Lung (tissue), 11 donors: ENCODE measurements at regions not wholly inside any gene's neighbourhood (a gene's known extent, or its start where the extent isn't known, plus 50 kb on each side); places are given as distances from the start of the nearest gene placed in this dataset.

ENCODE experiments used
- ATAC-seq: fragments of 200-7000 bp; cut with Tn5 transposase; one replicate; pipeline ENCODE4 v1.9.1; 2020; ENCODE audit warnings: moderate number of reproducible peaks; ENCODE audit not compliant: insufficient read depth, low FRiP score
- DNase-seq, 3 donors: peaks; one replicate each; pipeline ENCODE4 v3.0.0-alpha.2; 2013 to 2017
- H3K27ac ChIP-seq, 2 donors: one replicate each; pipeline ENCODE4 v1.5.1; 2013; ENCODE audit warnings: mild to moderate bottlenecking in 2 of 2, moderate library complexity in 2 of 2, control low read depth in 1 of 2, inconsistent platforms in 1 of 2, low read depth in 1 of 2, low read length in 1 of 2
- H3K27me3 ChIP-seq, 3 donors: one replicate each; pipeline ENCODE4 v1.5.1; 2013; ENCODE audit warnings: low read length in 2 of 3; ENCODE audit not compliant: control insufficient read depth in 3 of 3, insufficient read depth in 3 of 3
- H3K36me3 ChIP-seq, 4 donors: one replicate each; pipeline ENCODE4 v1.5.1; 2013; ENCODE audit warnings: low read length in 4 of 4, mild to moderate bottlenecking in 1 of 4, moderate library complexity in 1 of 4; ENCODE audit not compliant: control insufficient read depth in 4 of 4, insufficient read depth in 4 of 4
- H3K4me1 ChIP-seq, 5 donors: one replicate each; pipeline ENCODE4 v1.5.1; 2013; ENCODE audit warnings: low read length in 5 of 5, mild to moderate bottlenecking in 2 of 5, moderate library complexity in 1 of 5; ENCODE audit not compliant: control insufficient read depth in 5 of 5, insufficient read depth in 5 of 5
- H3K4me3 ChIP-seq: one replicate; pipeline ENCODE4 v1.5.1; 2013; ENCODE audit warnings: mild to moderate bottlenecking, control low read depth, moderate library complexity
- H3K9ac ChIP-seq, 2 donors: one replicate each; pipeline ENCODE4 v1.5.1; 2013; ENCODE audit warnings: low read length in 2 of 2, control low read depth in 1 of 2; ENCODE audit not compliant: insufficient read depth in 1 of 2
- H3K9me3 ChIP-seq, 4 donors: one replicate each; pipeline ENCODE4 v1.5.1; 2013; ENCODE audit warnings: low read length in 3 of 4, mild to moderate bottlenecking in 1 of 4, moderate library complexity in 1 of 4; ENCODE audit not compliant: control insufficient read depth in 4 of 4, insufficient read depth in 3 of 4
- WGBS, 2 donors: extraction: QIAGEN DNeasy Blood & Tissue Kit; methylation state at CpG; one replicate each; pipeline ENCODE4 v1.1.7; 2013; 5-methylcytosine and 5-hydroxymethylcytosine counted together
- TF ChIP-seq, protein P1 (sequence below): IDR thresholded peaks from 2 replicates; pipeline ENCODE4 v1.5.1; 2012; ENCODE audit warnings: mild to moderate bottlenecking; ENCODE audit errors: control extremely low read depth, extremely low read depth
- donor health status: control.
- donor health status: control.
- donor health status: Bipolar disorder and iron deficiency.
- donor health status: healthy.
- donor health status: DM: yes; HTN: yes; CAD: no.

DNA sequence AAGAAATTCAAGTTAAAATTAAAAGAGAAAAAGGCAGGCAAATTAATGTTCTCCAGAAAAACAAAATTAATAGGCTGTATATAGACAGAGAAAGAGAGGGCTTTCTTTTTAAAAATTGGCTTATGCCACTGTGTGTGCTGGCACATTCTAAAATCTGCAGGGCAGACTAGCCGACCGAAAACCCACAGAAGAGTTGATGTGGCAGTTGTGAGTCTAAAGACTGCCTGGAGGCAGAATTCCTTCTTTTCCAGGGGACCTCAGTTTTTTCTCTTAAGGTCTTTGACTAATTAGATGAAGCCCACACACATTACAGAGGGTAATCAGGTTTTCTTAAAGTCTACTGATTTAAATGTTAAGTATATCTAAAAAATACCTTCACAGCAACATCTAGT, 85.7 kb downstream of the GJA1 start:
- ATAC-seq (no peak), DNase-seq (no peak)
- H3K9me3 ChIP-seq = no peaks in the 10 kb centered on the region
- H3K4me3 ChIP-seq = no peak overlapping the region
- no peaks in the 10 kb centered on the region for H3K36me3 ChIP-seq
- no peaks in the 10 kb centered on the region for H3K27me3 ChIP-seq
- TF ChIP-seq, protein P1, sequence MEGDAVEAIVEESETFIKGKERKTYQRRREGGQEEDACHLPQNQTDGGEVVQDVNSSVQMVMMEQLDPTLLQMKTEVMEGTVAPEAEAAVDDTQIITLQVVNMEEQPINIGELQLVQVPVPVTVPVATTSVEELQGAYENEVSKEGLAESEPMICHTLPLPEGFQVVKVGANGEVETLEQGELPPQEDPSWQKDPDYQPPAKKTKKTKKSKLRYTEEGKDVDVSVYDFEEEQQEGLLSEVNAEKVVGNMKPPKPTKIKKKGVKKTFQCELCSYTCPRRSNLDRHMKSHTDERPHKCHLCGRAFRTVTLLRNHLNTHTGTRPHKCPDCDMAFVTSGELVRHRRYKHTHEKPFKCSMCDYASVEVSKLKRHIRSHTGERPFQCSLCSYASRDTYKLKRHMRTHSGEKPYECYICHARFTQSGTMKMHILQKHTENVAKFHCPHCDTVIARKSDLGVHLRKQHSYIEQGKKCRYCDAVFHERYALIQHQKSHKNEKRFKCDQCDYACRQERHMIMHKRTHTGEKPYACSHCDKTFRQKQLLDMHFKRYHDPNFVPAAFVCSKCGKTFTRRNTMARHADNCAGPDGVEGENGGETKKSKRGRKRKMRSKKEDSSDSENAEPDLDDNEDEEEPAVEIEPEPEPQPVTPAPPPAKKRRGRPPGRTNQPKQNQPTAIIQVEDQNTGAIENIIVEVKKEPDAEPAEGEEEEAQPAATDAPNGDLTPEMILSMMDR = no peak
- H3K27ac ChIP-seq = no peak overlapping the region
- WGBS, 2 donors = 85 to 88% methylated on average over 2 of the region's 2 CpGs
- H3K9ac ChIP-seq = no peak overlapping the region
- H3K4me1 ChIP-seq = peaks cover 0 to 2% (median 0%) of the 10 kb centered on the region in 5 donors

DNA sequence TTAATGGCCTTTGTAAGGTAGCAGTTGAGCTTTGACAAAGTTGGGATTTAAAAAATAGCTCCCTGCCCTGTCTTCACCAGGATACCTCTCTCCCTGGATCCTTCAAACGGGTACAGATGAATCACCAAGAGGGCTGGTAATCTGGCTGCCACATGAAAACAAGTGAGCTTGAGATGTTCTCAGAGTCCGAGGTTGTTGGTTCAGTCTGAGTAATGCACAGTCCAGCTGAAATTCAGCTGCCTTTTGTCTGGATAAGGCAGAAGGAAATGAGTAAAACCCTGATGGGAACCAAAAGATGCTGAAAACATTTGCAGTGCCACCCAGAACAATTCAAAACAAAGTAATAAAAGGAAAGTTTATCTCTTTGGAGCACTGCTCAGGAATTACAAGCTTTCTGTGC, 86.8 kb downstream of the GJA1 start:
- H3K4me1 ChIP-seq = peaks cover 0 to 2% (median 0%) of the 10 kb centered on the region in 5 donors
- H3K4me3 ChIP-seq = no peak overlapping the region
- DNase-seq (no peak), ATAC-seq (peak; percentile 76)
- H3K27ac ChIP-seq = peak overlapping the region in 1 of 2 donors; percentile 53
- 16 to 37% methylated on average over 2 of the region's 2 CpGs for WGBS, 2 donors
- H3K36me3 ChIP-seq = no peaks in the 10 kb centered on the region
- no peaks in the 10 kb centered on the region for H3K27me3 ChIP-seq
- H3K9ac ChIP-seq = no peak overlapping the region
- TF ChIP-seq, protein P1 = no peak
- no peaks in the 10 kb centered on the region for H3K9me3 ChIP-seq

DNA sequence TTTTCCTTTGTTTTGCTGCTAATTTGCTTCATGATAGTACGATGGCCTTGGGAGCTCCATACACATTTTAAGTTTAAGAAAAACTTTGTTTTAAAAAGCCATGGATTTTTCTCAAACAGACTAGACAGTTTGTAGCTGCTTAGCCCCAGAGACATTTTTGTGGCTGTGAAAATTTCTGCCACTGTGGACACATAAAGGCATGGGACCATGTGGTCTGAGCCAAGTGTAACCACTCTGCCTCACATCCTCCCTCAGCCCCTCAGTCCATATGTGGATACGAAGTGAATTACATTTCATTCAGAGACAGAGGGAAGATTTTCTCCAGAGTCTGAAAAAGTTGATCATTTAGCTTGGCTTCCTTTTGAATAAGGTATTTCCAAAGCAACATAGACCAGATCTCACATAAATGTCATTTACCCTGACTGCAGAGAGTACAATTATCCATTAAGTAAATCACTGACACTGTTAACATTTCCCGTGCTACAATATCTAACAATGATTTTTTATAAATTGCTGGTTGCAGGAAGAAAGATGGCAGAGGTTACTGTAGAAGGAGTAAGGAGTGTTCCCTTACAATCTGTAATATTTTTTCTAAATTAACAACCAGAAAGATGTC, 87.4 kb downstream of the GJA1 start:
- TF ChIP-seq, protein P1 = no peak
- Histone ChIP-seq H3K36me3 (no peaks in the 10 kb centered on the region), H3K9me3 (no peaks in the 10 kb centered on the region), H3K27ac (peak overlapping the region; percentile 41 to 70), H3K4me1 (peaks cover 0 to 2% (median 0%) of the 10 kb centered on the region in 5 donors), H3K27me3 (no peaks in the 10 kb centered on the region), H3K4me3 (no peak overlapping the region), H3K9ac (no peak overlapping the region)
- WGBS, 2 donors = 75 to 84% methylated on average over 3 of the region's 3 CpGs
- DNase-seq (no peak), ATAC-seq (no peak)

DNA sequence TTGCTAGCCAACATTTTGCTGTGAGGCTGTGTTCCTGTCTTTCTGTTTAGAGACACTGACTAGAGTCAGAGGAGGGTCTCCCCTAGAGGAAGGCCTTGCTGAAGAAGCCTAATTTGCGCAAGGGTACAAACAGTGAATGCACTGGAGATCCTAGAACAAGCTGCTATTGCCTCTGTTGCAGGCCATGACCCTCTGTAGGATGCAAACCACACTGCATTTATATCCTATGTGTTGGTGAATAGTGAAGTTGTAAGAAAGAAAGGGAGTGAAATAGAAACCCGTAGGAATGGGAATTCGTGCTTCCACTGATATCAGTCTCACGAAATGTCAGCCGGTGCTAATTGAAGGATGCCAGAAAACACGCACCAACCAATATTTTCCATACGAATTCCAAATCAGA, 88.2 kb downstream of the GJA1 start:
- Histone ChIP-seq H3K9ac (no peak overlapping the region), H3K27me3 (no peaks in the 10 kb centered on the region), H3K4me3 (no peak overlapping the region), H3K36me3 (no peaks in the 10 kb centered on the region), H3K27ac (no peak overlapping the region), H3K4me1 (peaks cover 0 to 2% (median 0%) of the 10 kb centered on the region in 5 donors), H3K9me3 (no peaks in the 10 kb centered on the region)
- TF ChIP-seq, protein P1 = no peak
- DNase-seq (no peak), ATAC-seq (no peak)
- WGBS, 2 donors = 94 to 96% methylated on average over 7 of the region's 7 CpGs
